CD4-positive, alpha-beta T cell treated with Interleukin-15 for 4 hours (primary cell): ENCODE measurements at regions not wholly inside any gene's neighbourhood (a gene's known extent, or its start where the extent isn't known, plus 50 kb on each side); places are given as distances from the start of the nearest gene placed in this dataset.

ENCODE experiments used
- DNase-seq: peaks from one replicate; pipeline ENCODE4 v3.0.0-alpha.2; 2020; ENCODE audit warnings: low spot score

GRCh38 chr7:9856668-9857067 lies 1117.0 kb upstream of the PHF14 start:
- no peak for DNase-seq

- DNase-seq, result no peak
These were observed 1110.1 kb upstream of the PHF14 start for GRCh38 chr7:9863545-9863944.

GRCh38 chr7:9869151-9869550 lies 1104.5 kb upstream of the PHF14 start:
- no peak for DNase-seq

GRCh38 chr7:9869566-9869965 lies 1104.1 kb upstream of the PHF14 start:
- no peak for DNase-seq

GRCh38 chr7:9870674-9871073 lies 1103.0 kb upstream of the PHF14 start:
- no peak for DNase-seq

- DNase-seq, result no peak
These were observed 1099.5 kb upstream of the PHF14 start for GRCh38 chr7:9874182-9874581.

GRCh38 chr7:9876053-9876452 lies 1097.6 kb upstream of the PHF14 start:
- no peak for DNase-seq

GRCh38 chr7:9889554-9889953 lies 1084.1 kb upstream of the PHF14 start:
- DNase-seq, result no peak

GRCh38 chr7:9890092-9890491 lies 1083.6 kb upstream of the PHF14 start:
- DNase-seq, result no peak

- no peak for DNase-seq
These were observed 1082.6 kb upstream of the PHF14 start for GRCh38 chr7:9891056-9891455.

GRCh38 chr7:9900339-9900738 lies 1073.3 kb upstream of the PHF14 start:
- DNase-seq, result no peak

- no peak for DNase-seq
These were observed 1052.3 kb upstream of the PHF14 start for GRCh38 chr7:9921326-9921725.

GRCh38 chr7:9937944-9938631 lies 1035.6 kb upstream of the PHF14 start:
- DNase-seq, result no peak

GRCh38 chr7:9939176-9939575 lies 1034.5 kb upstream of the PHF14 start:
- DNase-seq, result no peak

GRCh38 chr7:9945131-9945530 lies 1028.5 kb upstream of the PHF14 start:
- no peak for DNase-seq

- DNase-seq, result no peak
These were observed 1027.8 kb upstream of the PHF14 start for GRCh38 chr7:9945857-9946256.

- no peak for DNase-seq
These were observed 1018.5 kb upstream of the PHF14 start for GRCh38 chr7:9955138-9955537.

- no peak for DNase-seq
These were observed 1015.2 kb upstream of the PHF14 start for GRCh38 chr7:9958486-9958885.

GRCh38 chr7:9960460-9960859 lies 1013.2 kb upstream of the PHF14 start:
- DNase-seq, result no peak

GRCh38 chr7:9961161-9961922 lies 1012.3 kb upstream of the PHF14 start:
- no peak for DNase-seq

- DNase-seq, result no peak
These were observed 1010.9 kb upstream of the PHF14 start for GRCh38 chr7:9962742-9963141.

- no peak for DNase-seq
These were observed 995.3 kb upstream of the PHF14 start for GRCh38 chr7:9978106-9979064.
